H9 (cell line): ENCODE measurements at regions not wholly inside any gene's neighbourhood (a gene's known extent, or its start where the extent isn't known, plus 50 kb on each side); places are given as distances from the start of the nearest gene placed in this dataset.

ENCODE experiments used
- DNase-seq: peaks from one replicate; pipeline ENCODE4 v3.0.0-alpha.2; 2017
- H2AFZ ChIP-seq: one replicate; pipeline ENCODE4 v1.6.1; 2013; ENCODE audit warnings: mild to moderate bottlenecking, low read length, control low read depth, moderate library complexity
- H2AK5ac ChIP-seq: 2 replicates; pipeline ENCODE4 v1.6.1; 2013; ENCODE audit warnings: low read length, control low read depth, mixed read lengths; ENCODE audit not compliant: insufficient read length
- H2BK120ac ChIP-seq: one replicate; pipeline ENCODE4 v1.6.1; 2013; ENCODE audit warnings: low read depth, mild to moderate bottlenecking, low read length, control low read depth, inconsistent platforms; ENCODE audit not compliant: poor library complexity, severe bottlenecking
- H2BK12ac ChIP-seq: 2 replicates; pipeline ENCODE4 v1.6.1; 2013; ENCODE audit warnings: low read length, control low read depth, mixed read lengths, low read depth; ENCODE audit not compliant: insufficient read length
- H2BK15ac ChIP-seq: 2 replicates; pipeline ENCODE4 v1.6.1; 2013; ENCODE audit warnings: low read depth, low read length, control low read depth
- H2BK20ac ChIP-seq: one replicate; pipeline ENCODE4 v1.6.1; 2013; ENCODE audit warnings: low read depth, mild to moderate bottlenecking, low read length, control low read depth, inconsistent platforms; ENCODE audit not compliant: poor library complexity, severe bottlenecking
- H2BK5ac ChIP-seq: 2 replicates; pipeline ENCODE4 v1.6.1; 2013; ENCODE audit warnings: low read length, control low read depth, mixed read lengths; ENCODE audit not compliant: insufficient read length
- H3K14ac ChIP-seq: 2 replicates; pipeline ENCODE4 v1.6.1; 2013; ENCODE audit warnings: low read length, control low read depth; ENCODE audit not compliant: insufficient read depth
- H3K18ac ChIP-seq: 2 replicates; pipeline ENCODE4 v1.6.1; 2013; ENCODE audit warnings: low read depth, mild to moderate bottlenecking, mixed read lengths, low read length, control low read depth; ENCODE audit not compliant: insufficient read length
- H3K23ac ChIP-seq: 2 replicates; pipeline ENCODE4 v1.6.1; 2013; ENCODE audit warnings: low read length, control low read depth, mixed read lengths, low read depth; ENCODE audit not compliant: insufficient read length
- H3K23me2 ChIP-seq: 2 replicates; pipeline ENCODE4 v1.6.1; 2013; ENCODE audit warnings: low read depth, mild to moderate bottlenecking, mixed read lengths, low read length, control low read depth; ENCODE audit not compliant: insufficient read length, poor library complexity, severe bottlenecking
- H3K27ac ChIP-seq: 2 replicates; pipeline ENCODE4 v1.5.1; 2013; ENCODE audit warnings: low read length, control low read depth, mixed read lengths, low read depth; ENCODE audit not compliant: insufficient read length
- H3K27me3 ChIP-seq: 2 replicates; pipeline ENCODE4 v1.6.1; 2013; ENCODE audit warnings: low read length, control low read depth, inconsistent platforms; ENCODE audit not compliant: insufficient read depth
- H3K4ac ChIP-seq: 2 replicates; pipeline ENCODE4 v1.6.1; 2013; ENCODE audit warnings: low read depth, mild to moderate bottlenecking, control low read depth, inconsistent platforms, low read length, moderate library complexity
- H3K4me1 ChIP-seq: 2 replicates; pipeline ENCODE4 v1.6.1; 2013; ENCODE audit warnings: low read length, control low read depth, inconsistent platforms; ENCODE audit not compliant: insufficient read depth
- H3K4me2 ChIP-seq: 2 replicates; pipeline ENCODE4 v1.6.1; 2013; ENCODE audit warnings: low read length, control low read depth, mixed read lengths; ENCODE audit not compliant: insufficient read length, insufficient read depth
- H3K56ac ChIP-seq: 2 replicates; pipeline ENCODE4 v1.6.1; 2013; ENCODE audit warnings: low read depth, mild to moderate bottlenecking, mixed read lengths, low read length, control low read depth; ENCODE audit not compliant: insufficient read length
- H3K79me1 ChIP-seq: 2 replicates; pipeline ENCODE4 v1.6.1; 2013; ENCODE audit warnings: low read depth, mild to moderate bottlenecking, moderate library complexity, low read length, control low read depth, inconsistent platforms; ENCODE audit not compliant: insufficient read depth, poor library complexity, severe bottlenecking
- H3K79me2 ChIP-seq: 2 replicates; pipeline ENCODE4 v1.6.1; 2013; ENCODE audit warnings: low read length, control low read depth, inconsistent platforms; ENCODE audit not compliant: insufficient read depth
- H3K9ac ChIP-seq: 2 replicates; pipeline ENCODE4 v1.6.1; 2013; ENCODE audit warnings: low read length, control low read depth, mixed read lengths; ENCODE audit not compliant: insufficient read length; ENCODE audit errors: extremely low read depth
- H3K9me3 ChIP-seq: one replicate; pipeline ENCODE4 v1.6.1; 2013; ENCODE audit warnings: low read depth, low read length, inconsistent platforms; ENCODE audit not compliant: control insufficient read depth
- H3T11ph ChIP-seq: one replicate; pipeline ENCODE4 v1.6.1; 2013; ENCODE audit warnings: mild to moderate bottlenecking, low read length, control low read depth, inconsistent platforms
- H4K20me1 ChIP-seq: one replicate; pipeline ENCODE4 v1.6.1; 2013; ENCODE audit not compliant: control insufficient read depth, insufficient read length, insufficient read depth
- H4K5ac ChIP-seq: 2 replicates; pipeline ENCODE4 v1.6.1; 2013; ENCODE audit warnings: low read depth, mild to moderate bottlenecking, mixed read lengths, low read length, control low read depth; ENCODE audit not compliant: insufficient read length
- H4K8ac ChIP-seq: replicated peaks from 2 replicates; pipeline ENCODE4 v1.6.1; 2013; ENCODE audit warnings: low read length, control low read depth, mixed read lengths, low read depth; ENCODE audit not compliant: insufficient read length
- H4K91ac ChIP-seq: 2 replicates; pipeline ENCODE4 v1.6.1; 2013; ENCODE audit warnings: low read depth, mild to moderate bottlenecking, moderate library complexity, mixed read lengths, low read length, control low read depth; ENCODE audit not compliant: insufficient read length
- H3K27ac Mint-ChIP-seq, 3 experiments: 2 replicates in 2 of 3; 3 replicates in 1 of 3; pipeline ENCODE4 v1.8.0; 2020 to 2021; ENCODE audit warnings: mixed read lengths in 3 of 3, mild to moderate bottlenecking in 1 of 3, moderate library complexity in 1 of 3
- H3K27me3 Mint-ChIP-seq: 2 replicates; pipeline ENCODE4 v1.8.0; 2021; ENCODE audit warnings: low read depth, mild to moderate bottlenecking, moderate library complexity, mixed read lengths
- H3K36me3 Mint-ChIP-seq, 3 experiments: 2 replicates in 2 of 3; 3 replicates in 1 of 3; pipeline ENCODE4 v1.8.0; 2020 to 2021; ENCODE audit warnings: low read depth in 3 of 3, mixed read lengths in 3 of 3; ENCODE audit not compliant: insufficient read depth in 1 of 3
- H3K4me1 Mint-ChIP-seq, 2 experiments: 2 replicates each; pipeline ENCODE4 v1.8.0; 2020; ENCODE audit warnings: mixed read lengths in 2 of 2
- H3K4me3 Mint-ChIP-seq, 2 experiments: 2 replicates in 1 of 2; 3 replicates in 1 of 2; pipeline ENCODE4 v1.8.0; 2020 to 2021; ENCODE audit warnings: mild to moderate bottlenecking in 2 of 2, mixed read lengths in 2 of 2, moderate library complexity in 1 of 2
- H3K9me3 Mint-ChIP-seq, 2 experiments: 2 replicates in 1 of 2; 3 replicates in 1 of 2; pipeline ENCODE4 v1.8.0; 2020; ENCODE audit warnings: mild to moderate bottlenecking in 2 of 2, mixed read lengths in 2 of 2, moderate library complexity in 1 of 2
- CTCF ChIP-seq: fragments of 200-600 bp; sonication (generic); conservative IDR thresholded peaks from 3 replicates; pipeline ENCODE4 v1.8.0; 2021; ENCODE audit warnings: antibody characterized with exemption, mild to moderate bottlenecking
- WGBS: extraction: QIAGEN DNeasy Blood & Tissue Kit; methylation state at CpG from one replicate; pipeline ENCODE4 v1.1.7; 2013; ENCODE audit warnings: missing lambda C conversion rate, low lambda C conversion rate, mixed read lengths; ENCODE audit not compliant: insufficient read length; ENCODE audit errors: extremely low coverage; 5-methylcytosine and 5-hydroxymethylcytosine counted together

- Histone ChIP-seq H2AK5ac (no peak overlapping the region), H2BK12ac (no peak overlapping the region), H2BK15ac (no peak overlapping the region), H4K8ac (no peak overlapping the region), H2BK120ac (no peak overlapping the region), H2AFZ (no peak overlapping the region), H3K23me2 (no peaks in the 10 kb centered on the region), H3K79me2 (no peaks in the 10 kb centered on the region), H2BK5ac (no peak overlapping the region), H3K79me1 (no peaks in the 10 kb centered on the region), H3K9me3 (no peaks in the 10 kb centered on the region), H4K20me1 (no peaks in the 10 kb centered on the region), H3T11ph (no peak overlapping the region), H3K14ac (no peak overlapping the region), H3K4me2 (no peak overlapping the region), H3K4ac (no peak overlapping the region), H3K4me1 (no peaks in the 10 kb centered on the region), H3K27ac (no peak overlapping the region), H2BK20ac (no peak overlapping the region), H3K27me3 (no peaks in the 10 kb centered on the region), H4K5ac (no peak overlapping the region), H3K9ac (no peak overlapping the region), H3K56ac (no peak overlapping the region), H4K91ac (no peak overlapping the region), H3K18ac (no peak overlapping the region), H3K23ac (no peak overlapping the region)
- no peak overlapping the region for H3K4me3 Mint-ChIP-seq
- no peak overlapping the region for H3K27ac Mint-ChIP-seq
- no peaks in the 10 kb centered on the region for H3K4me1 Mint-ChIP-seq
- no CpG with 5 or more reads among the region's 5 CpGs for WGBS
- no peaks in the 10 kb centered on the region for H3K27me3 Mint-ChIP-seq
- H3K9me3 Mint-ChIP-seq = no peaks in the 10 kb centered on the region
- no peak for DNase-seq
- H3K36me3 Mint-ChIP-seq = no peaks in the 10 kb centered on the region
- TF ChIP-seq CTCF = no peak
These were observed 1283.5 kb upstream of the CELF2 start for GRCh38 chr10:9734218-9734617.
